Liver (tissue), 8 donors: ENCODE measurements at regions not wholly inside any gene's neighbourhood (a gene's known extent, or its start where the extent isn't known, plus 50 kb on each side); places are given as distances from the start of the nearest gene placed in this dataset.

ENCODE experiments used
- DNase-seq: peaks from one replicate; pipeline ENCODE4 v3.0.0-alpha.2; 2017; ENCODE audit warnings: low spot score
- H3K27ac ChIP-seq, 2 donors: one replicate each; pipeline ENCODE4 v1.7.0; 2013; ENCODE audit warnings: inconsistent platforms in 2 of 2, low read length in 2 of 2, control low read depth in 1 of 2, low read depth in 1 of 2, mild to moderate bottlenecking in 1 of 2
- H3K27me3 ChIP-seq, 4 donors: one replicate each; pipeline versions ENCODE4 v1.6.1 to v1.7.0; 2013; ENCODE audit warnings: low read length in 3 of 4, inconsistent platforms in 1 of 4, mild to moderate bottlenecking in 1 of 4, moderate library complexity in 1 of 4; ENCODE audit not compliant: control insufficient read depth in 4 of 4, insufficient read depth in 4 of 4
- H3K36me3 ChIP-seq, 4 donors: one replicate each; pipeline versions ENCODE4 v1.6.1 to v1.7.0; 2013; ENCODE audit warnings: low read length in 3 of 4, mild to moderate bottlenecking in 3 of 4, low read depth in 1 of 4, moderate library complexity in 1 of 4; ENCODE audit not compliant: control insufficient read depth in 4 of 4, insufficient read depth in 3 of 4
- H3K4me1 ChIP-seq, 4 donors: one replicate each; pipeline versions ENCODE4 v1.6.1 to v1.7.0; 2013; ENCODE audit warnings: low read length in 3 of 4, mild to moderate bottlenecking in 3 of 4, moderate library complexity in 1 of 4; ENCODE audit not compliant: control insufficient read depth in 4 of 4, insufficient read depth in 4 of 4
- H3K4me3 ChIP-seq, 3 donors: one replicate each; pipeline versions ENCODE4 v1.6.1 to v1.7.0; 2013; ENCODE audit warnings: low read length in 3 of 3, control low read depth in 1 of 3, low read depth in 1 of 3, mild to moderate bottlenecking in 1 of 3
- H3K9ac ChIP-seq, 2 donors: one replicate each; pipeline ENCODE4 v1.7.0; 2013; ENCODE audit warnings: low read length in 2 of 2, mild to moderate bottlenecking in 2 of 2, moderate library complexity in 2 of 2, control low read depth in 1 of 2, low read depth in 1 of 2
- H3K9me3 ChIP-seq, 4 donors: one replicate each; pipeline versions ENCODE4 v1.6.1 to v1.7.0; 2013; ENCODE audit warnings: low read length in 3 of 4; ENCODE audit not compliant: control insufficient read depth in 4 of 4
- EGR1 ChIP-seq, 2 donors: IDR thresholded peaks; 2 replicates each; pipeline ENCODE4 v1.6.1; 2016 to 2018; ENCODE audit warnings: antibody characterized with exemption in 2 of 2, low read depth in 2 of 2
- FOXA1 ChIP-seq: IDR thresholded peaks from 2 replicates; pipeline ENCODE4 v1.6.1; 2016; ENCODE audit warnings: antibody characterized with exemption
- FOXA2 ChIP-seq: IDR thresholded peaks from 2 replicates; pipeline ENCODE4 v1.6.1; 2016; ENCODE audit warnings: antibody characterized with exemption
- GABPA ChIP-seq, 2 donors: IDR thresholded peaks in 1 of 2; conservative IDR thresholded peaks in 1 of 2; 2 replicates each; pipeline ENCODE4 v1.6.1; 2016; ENCODE audit warnings: antibody characterized with exemption in 2 of 2, mild to moderate bottlenecking in 1 of 2, moderate library complexity in 1 of 2
- HNF4A ChIP-seq, 2 donors: conservative IDR thresholded peaks; 2 replicates each; pipeline ENCODE4 v1.6.1; 2016; ENCODE audit warnings: antibody characterized with exemption in 2 of 2, mild to moderate bottlenecking in 2 of 2
- HNF4G ChIP-seq: IDR thresholded peaks from 2 replicates; pipeline ENCODE4 v1.6.1; 2016; ENCODE audit warnings: antibody characterized with exemption
- JUND ChIP-seq, 2 donors: IDR thresholded peaks; 2 replicates each; pipeline ENCODE4 v1.6.1; 2016; ENCODE audit warnings: antibody characterized with exemption in 2 of 2
- NR2F2 ChIP-seq: IDR thresholded peaks from 2 replicates; pipeline ENCODE4 v1.6.1; 2016; ENCODE audit warnings: antibody characterized with exemption
- RXRA ChIP-seq, 2 donors: IDR thresholded peaks; 2 replicates each; pipeline ENCODE4 v1.6.1; 2017 to 2018; ENCODE audit warnings: antibody characterized with exemption in 2 of 2, mild to moderate bottlenecking in 1 of 2
- SP1 ChIP-seq: IDR thresholded peaks from 2 replicates; pipeline ENCODE4 v1.6.1; 2018; ENCODE audit warnings: antibody characterized with exemption, mild to moderate bottlenecking
- TAF1 ChIP-seq: conservative IDR thresholded peaks from 2 replicates; pipeline ENCODE4 v1.6.1; 2016; ENCODE audit warnings: antibody characterized with exemption, mild to moderate bottlenecking
- WGBS: extraction: QIAGEN DNeasy Blood & Tissue Kit; methylation state at CpG from one replicate; pipeline ENCODE4 v1.1.7; 2013; 5-methylcytosine and 5-hydroxymethylcytosine counted together
- TF ChIP-seq, protein P1 (sequence below): fragments of 150-350 bp; IDR thresholded peaks from 2 replicates; pipeline ENCODE4 v1.5.1; 2017; ENCODE audit warnings: improper control_type of control experiment, low read depth, low read length; ENCODE audit not compliant: missing input control
- TF ChIP-seq, protein P2 (sequence below): IDR thresholded peaks from 2 replicates; pipeline ENCODE4 v1.6.1; 2016; ENCODE audit warnings: antibody characterized with exemption, mild to moderate bottlenecking
- TF ChIP-seq, protein P3 (sequence below): IDR thresholded peaks from 2 replicates; pipeline ENCODE4 v1.6.1; 2016; ENCODE audit warnings: antibody characterized with exemption
- TF ChIP-seq, protein P4 (sequence below): IDR thresholded peaks from 2 replicates; pipeline ENCODE4 v1.6.1; 2016; ENCODE audit warnings: antibody characterized with exemption
- TF ChIP-seq, protein P5 (sequence below): IDR thresholded peaks from 2 replicates; pipeline ENCODE4 v1.6.1; 2016; ENCODE audit warnings: antibody characterized with exemption
- donor health status: healthy.
- donor health status: healthy.
- donor health status: healthy.
- donor health status: healthy.
- donor health status: healthy.

DNA sequence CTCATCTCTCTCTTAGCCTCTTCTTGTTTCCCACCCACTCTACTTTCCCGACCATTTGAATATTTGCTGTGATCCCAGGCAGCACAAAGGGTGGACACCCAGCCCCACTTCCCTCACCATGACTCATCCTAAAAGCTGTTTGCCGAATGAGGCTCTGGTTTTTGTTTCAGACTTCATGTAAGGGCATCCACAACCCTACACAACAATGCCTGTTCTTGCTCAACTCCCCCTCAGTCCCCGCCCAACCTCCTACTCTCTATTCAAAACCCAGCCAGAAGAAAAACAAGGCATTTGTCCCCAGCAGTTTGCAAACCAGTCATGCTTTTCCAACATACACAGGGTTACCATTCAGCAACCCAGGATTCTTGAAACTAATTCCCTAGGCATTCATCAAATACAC lies 516.5 kb upstream of the CNKSR2 start:
- H3K27me3 ChIP-seq: no peaks in the 10 kb centered on the region
- H3K4me1 ChIP-seq: no peaks in the 10 kb centered on the region
- H3K9me3 ChIP-seq: peaks cover 0 to 10% (median 3%) of the 10 kb centered on the region in 4 donors
- H3K9ac ChIP-seq: no peak overlapping the region
- no peaks in the 10 kb centered on the region for H3K36me3 ChIP-seq
- H3K4me3 ChIP-seq: no peak overlapping the region
- 68% methylated on average over 3 of the region's 3 CpGs for WGBS
- DNase-seq: no peak
- no peak overlapping the region for H3K27ac ChIP-seq
- TF ChIP-seq, protein P1, sequence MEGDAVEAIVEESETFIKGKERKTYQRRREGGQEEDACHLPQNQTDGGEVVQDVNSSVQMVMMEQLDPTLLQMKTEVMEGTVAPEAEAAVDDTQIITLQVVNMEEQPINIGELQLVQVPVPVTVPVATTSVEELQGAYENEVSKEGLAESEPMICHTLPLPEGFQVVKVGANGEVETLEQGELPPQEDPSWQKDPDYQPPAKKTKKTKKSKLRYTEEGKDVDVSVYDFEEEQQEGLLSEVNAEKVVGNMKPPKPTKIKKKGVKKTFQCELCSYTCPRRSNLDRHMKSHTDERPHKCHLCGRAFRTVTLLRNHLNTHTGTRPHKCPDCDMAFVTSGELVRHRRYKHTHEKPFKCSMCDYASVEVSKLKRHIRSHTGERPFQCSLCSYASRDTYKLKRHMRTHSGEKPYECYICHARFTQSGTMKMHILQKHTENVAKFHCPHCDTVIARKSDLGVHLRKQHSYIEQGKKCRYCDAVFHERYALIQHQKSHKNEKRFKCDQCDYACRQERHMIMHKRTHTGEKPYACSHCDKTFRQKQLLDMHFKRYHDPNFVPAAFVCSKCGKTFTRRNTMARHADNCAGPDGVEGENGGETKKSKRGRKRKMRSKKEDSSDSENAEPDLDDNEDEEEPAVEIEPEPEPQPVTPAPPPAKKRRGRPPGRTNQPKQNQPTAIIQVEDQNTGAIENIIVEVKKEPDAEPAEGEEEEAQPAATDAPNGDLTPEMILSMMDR: no peak
- TF ChIP-seq NR2F2 (no peak), JUND (IDR thresholded peaks at IDR 0.05) (no peak), RXRA (IDR thresholded peaks at IDR 0.05) (no peak), GABPA (IDR thresholded peaks at IDR 0.05 in 1 of 2, conservative IDR thresholded peaks at IDR 0.05 in 1 of 2) (no peak)

DNA sequence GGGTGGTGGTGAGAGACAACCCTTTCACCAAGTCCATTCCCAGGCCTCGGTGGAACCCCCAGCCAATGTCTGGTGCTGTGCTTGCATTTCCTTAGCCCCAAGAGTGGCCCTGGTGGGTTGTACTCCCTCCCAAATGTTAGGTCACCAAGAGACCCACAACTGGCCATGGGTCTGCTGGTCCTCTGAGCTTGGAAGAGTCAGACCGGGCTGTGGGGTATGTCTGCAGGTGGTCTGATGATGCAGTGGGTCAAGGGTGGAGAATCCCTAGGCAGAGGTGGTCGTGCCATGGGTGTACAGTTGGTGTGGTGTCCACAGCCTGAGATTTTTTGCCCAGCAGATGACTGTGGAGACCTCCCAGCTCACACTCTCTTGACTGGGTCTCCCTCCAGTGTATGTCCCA lies 535.7 kb upstream of the CNKSR2 start:
- H3K27ac ChIP-seq: no peak overlapping the region
- DNase-seq: no peak
- H3K4me1 ChIP-seq: no peaks in the 10 kb centered on the region
- no peak overlapping the region for H3K4me3 ChIP-seq
- 81% methylated on average over 3 of the region's 3 CpGs for WGBS
- H3K27me3 ChIP-seq: no peaks in the 10 kb centered on the region
- peaks cover 0 to 3% (median 1%) of the 10 kb centered on the region in 4 donors for H3K9me3 ChIP-seq
- no peak overlapping the region for H3K9ac ChIP-seq
- TF ChIP-seq, protein P1: no peak
- TF ChIP-seq FOXA1 (no peak), TAF1 (no peak), HNF4G (no peak), JUND (IDR thresholded peaks at IDR 0.05) (no peak), EGR1 (IDR thresholded peaks at IDR 0.05; ENCODE audit: low read depth in 2 of 2) (no peak), HNF4A (conservative IDR thresholded peaks at IDR 0.05) (no peak), GABPA (IDR thresholded peaks at IDR 0.05 in 1 of 2, conservative IDR thresholded peaks at IDR 0.05 in 1 of 2) (no peak), RXRA (IDR thresholded peaks at IDR 0.05) (no peak), SP1 (no peak), NR2F2 (no peak), FOXA2 (no peak)
- TF ChIP-seq, protein P2, sequence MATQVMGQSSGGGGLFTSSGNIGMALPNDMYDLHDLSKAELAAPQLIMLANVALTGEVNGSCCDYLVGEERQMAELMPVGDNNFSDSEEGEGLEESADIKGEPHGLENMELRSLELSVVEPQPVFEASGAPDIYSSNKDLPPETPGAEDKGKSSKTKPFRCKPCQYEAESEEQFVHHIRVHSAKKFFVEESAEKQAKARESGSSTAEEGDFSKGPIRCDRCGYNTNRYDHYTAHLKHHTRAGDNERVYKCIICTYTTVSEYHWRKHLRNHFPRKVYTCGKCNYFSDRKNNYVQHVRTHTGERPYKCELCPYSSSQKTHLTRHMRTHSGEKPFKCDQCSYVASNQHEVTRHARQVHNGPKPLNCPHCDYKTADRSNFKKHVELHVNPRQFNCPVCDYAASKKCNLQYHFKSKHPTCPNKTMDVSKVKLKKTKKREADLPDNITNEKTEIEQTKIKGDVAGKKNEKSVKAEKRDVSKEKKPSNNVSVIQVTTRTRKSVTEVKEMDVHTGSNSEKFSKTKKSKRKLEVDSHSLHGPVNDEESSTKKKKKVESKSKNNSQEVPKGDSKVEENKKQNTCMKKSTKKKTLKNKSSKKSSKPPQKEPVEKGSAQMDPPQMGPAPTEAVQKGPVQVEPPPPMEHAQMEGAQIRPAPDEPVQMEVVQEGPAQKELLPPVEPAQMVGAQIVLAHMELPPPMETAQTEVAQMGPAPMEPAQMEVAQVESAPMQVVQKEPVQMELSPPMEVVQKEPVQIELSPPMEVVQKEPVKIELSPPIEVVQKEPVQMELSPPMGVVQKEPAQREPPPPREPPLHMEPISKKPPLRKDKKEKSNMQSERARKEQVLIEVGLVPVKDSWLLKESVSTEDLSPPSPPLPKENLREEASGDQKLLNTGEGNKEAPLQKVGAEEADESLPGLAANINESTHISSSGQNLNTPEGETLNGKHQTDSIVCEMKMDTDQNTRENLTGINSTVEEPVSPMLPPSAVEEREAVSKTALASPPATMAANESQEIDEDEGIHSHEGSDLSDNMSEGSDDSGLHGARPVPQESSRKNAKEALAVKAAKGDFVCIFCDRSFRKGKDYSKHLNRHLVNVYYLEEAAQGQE: no peak
- TF ChIP-seq, protein P3, sequence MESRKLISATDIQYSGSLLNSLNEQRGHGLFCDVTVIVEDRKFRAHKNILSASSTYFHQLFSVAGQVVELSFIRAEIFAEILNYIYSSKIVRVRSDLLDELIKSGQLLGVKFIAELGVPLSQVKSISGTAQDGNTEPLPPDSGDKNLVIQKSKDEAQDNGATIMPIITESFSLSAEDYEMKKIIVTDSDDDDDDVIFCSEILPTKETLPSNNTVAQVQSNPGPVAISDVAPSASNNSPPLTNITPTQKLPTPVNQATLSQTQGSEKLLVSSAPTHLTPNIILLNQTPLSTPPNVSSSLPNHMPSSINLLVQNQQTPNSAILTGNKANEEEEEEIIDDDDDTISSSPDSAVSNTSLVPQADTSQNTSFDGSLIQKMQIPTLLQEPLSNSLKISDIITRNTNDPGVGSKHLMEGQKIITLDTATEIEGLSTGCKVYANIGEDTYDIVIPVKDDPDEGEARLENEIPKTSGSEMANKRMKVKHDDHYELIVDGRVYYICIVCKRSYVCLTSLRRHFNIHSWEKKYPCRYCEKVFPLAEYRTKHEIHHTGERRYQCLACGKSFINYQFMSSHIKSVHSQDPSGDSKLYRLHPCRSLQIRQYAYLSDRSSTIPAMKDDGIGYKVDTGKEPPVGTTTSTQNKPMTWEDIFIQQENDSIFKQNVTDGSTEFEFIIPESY: no peak
- TF ChIP-seq, protein P4, sequence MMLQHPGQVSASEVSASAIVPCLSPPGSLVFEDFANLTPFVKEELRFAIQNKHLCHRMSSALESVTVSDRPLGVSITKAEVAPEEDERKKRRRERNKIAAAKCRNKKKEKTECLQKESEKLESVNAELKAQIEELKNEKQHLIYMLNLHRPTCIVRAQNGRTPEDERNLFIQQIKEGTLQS: no peak
- TF ChIP-seq, protein P5, sequence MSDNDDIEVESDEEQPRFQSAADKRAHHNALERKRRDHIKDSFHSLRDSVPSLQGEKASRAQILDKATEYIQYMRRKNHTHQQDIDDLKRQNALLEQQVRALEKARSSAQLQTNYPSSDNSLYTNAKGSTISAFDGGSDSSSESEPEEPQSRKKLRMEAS: no peak
- no peaks in the 10 kb centered on the region for H3K36me3 ChIP-seq
